ENCODE measurements at regions not wholly inside any gene's neighbourhood (a gene's known extent, or its start where the extent isn't known, plus 50 kb on each side); places are given as distances from the start of the nearest gene placed in this dataset.
A peak's percentile ranks its signal among the peaks of the same experiment; 100 is the strongest.

DNA sequence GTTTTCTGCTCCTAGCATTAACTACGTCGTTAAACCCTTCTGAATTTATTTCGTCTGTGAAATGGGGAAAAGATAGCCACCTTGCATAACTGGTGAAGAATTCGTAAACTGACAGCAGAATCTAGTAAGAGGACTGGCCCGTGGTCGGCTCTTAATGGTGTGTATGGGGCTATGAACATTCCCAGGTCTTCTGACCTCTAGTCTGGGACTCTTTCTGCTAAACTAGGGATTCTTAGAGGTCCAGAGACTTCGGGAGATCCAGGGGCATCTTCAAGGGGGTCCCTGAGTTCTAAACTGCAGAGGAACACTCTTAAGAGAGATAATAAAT, 231.1 kb upstream of the SERP2 start:
- in situ Hi-C loops (cut with MboI; ENCODE audit: low pct_ligation_motif_present in 1 of 4, low pct_unique_long_range_greater_than_20kb in 1 of 4, low sequenced_read_pairs in 3 of 4), result no loop called here

DNA sequence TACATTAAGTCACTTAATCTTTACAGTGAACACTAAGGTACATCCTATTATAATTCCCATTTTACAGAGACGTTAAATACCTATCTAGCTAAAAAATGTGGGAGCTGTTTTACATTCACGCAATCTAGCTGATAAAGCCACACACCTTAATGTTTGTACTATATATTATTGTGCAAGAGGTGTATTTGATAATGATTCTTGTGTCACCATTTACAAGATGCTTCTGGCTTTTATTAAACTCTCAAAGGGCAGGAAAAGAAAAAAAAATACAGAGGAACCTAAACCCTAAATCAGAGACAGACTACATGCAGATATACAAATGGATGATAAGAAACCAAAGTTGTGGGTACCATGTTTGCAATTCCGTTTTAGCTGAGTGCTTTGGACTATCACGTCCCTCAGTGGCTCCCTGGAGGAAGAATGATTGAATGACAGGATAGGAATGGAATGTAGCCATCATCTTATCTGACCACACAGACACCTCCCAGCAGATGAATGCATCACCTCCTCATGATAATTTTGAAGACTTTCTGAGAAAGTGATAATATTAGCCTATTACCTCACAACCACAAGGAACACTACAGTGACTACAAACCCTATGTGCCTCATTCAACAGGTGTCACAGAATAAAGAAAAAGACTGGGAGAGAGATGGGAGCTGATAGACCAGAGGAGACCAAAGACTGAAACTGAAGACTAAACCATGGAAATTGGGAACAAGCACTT, 230.5 kb upstream of the SERP2 start:
- Histone ChIP-seq H3K4me3 (peak overlapping the region in 3 of 4 donors; percentile 43 to 56 (median 48)), H3K4me1 (peaks cover 9 to 34% (median 17%) of the 10 kb centered on the region in 4 donors), H3K27me3 (no peaks in the 10 kb centered on the region), H3K27ac (peak overlapping the region; percentile 81 to 88 (median 86)), H3K36me3 (no peaks in the 10 kb centered on the region), H3K9me3 (no peaks in the 10 kb centered on the region)
- DNase-seq, result no peak
- intact Hi-C loops (cut with DNase I; ENCODE audit: low total_unique reads) (no loop called here), in situ Hi-C loops (cut with MboI; ENCODE audit: low pct_ligation_motif_present in 1 of 4, low pct_unique_long_range_greater_than_20kb in 1 of 4, low sequenced_read_pairs in 3 of 4) (no loop called here)
- WGBS, 2 donors (ENCODE audit: low coverage in 1 of 2), result 54 to 76% methylated on average over 3 to 4 of the region's 4 CpGs
- no peak for TF ChIP-seq POLR2AphosphoS5 (IDR thresholded peaks at IDR 0.05)
- TF ChIP-seq EP300 (IDR thresholded peaks at IDR 0.05; ENCODE audit: low read depth), result no peak
- TF ChIP-seq, protein P1, sequence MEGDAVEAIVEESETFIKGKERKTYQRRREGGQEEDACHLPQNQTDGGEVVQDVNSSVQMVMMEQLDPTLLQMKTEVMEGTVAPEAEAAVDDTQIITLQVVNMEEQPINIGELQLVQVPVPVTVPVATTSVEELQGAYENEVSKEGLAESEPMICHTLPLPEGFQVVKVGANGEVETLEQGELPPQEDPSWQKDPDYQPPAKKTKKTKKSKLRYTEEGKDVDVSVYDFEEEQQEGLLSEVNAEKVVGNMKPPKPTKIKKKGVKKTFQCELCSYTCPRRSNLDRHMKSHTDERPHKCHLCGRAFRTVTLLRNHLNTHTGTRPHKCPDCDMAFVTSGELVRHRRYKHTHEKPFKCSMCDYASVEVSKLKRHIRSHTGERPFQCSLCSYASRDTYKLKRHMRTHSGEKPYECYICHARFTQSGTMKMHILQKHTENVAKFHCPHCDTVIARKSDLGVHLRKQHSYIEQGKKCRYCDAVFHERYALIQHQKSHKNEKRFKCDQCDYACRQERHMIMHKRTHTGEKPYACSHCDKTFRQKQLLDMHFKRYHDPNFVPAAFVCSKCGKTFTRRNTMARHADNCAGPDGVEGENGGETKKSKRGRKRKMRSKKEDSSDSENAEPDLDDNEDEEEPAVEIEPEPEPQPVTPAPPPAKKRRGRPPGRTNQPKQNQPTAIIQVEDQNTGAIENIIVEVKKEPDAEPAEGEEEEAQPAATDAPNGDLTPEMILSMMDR (IDR thresholded peaks at IDR 0.05), result peak in 1 of 5 experiments; percentile 22
- no peak for TF ChIP-seq POLR2A (IDR thresholded peaks at IDR 0.05)

More for the DNA sequence above, 231.1 kb upstream of the SERP2 start:
- Histone ChIP-seq H3K27me3 (no peaks in the 10 kb centered on the region), H3K27ac (peak overlapping the region; percentile 81 to 88 (median 86)), H3K4me1 (peaks cover 9 to 34% (median 17%) of the 10 kb centered on the region in 4 donors), H3K9me3 (no peaks in the 10 kb centered on the region), H3K36me3 (no peaks in the 10 kb centered on the region), H3K4me3 (peak overlapping the region; percentile 39 to 56 (median 46))
- intact Hi-C loops (cut with DNase I; ENCODE audit: low total_unique reads), result no loop called here
- TF ChIP-seq, protein P1 (IDR thresholded peaks at IDR 0.05), result peak in 1 of 5 experiments; percentile 7
- TF ChIP-seq POLR2AphosphoS5 (IDR thresholded peaks at IDR 0.05), result no peak
- WGBS, 2 donors (ENCODE audit: low coverage in 1 of 2), result 0% methylated on average over 3 to 7 of the region's 7 CpGs
- DNase-seq, result no peak

DNA sequence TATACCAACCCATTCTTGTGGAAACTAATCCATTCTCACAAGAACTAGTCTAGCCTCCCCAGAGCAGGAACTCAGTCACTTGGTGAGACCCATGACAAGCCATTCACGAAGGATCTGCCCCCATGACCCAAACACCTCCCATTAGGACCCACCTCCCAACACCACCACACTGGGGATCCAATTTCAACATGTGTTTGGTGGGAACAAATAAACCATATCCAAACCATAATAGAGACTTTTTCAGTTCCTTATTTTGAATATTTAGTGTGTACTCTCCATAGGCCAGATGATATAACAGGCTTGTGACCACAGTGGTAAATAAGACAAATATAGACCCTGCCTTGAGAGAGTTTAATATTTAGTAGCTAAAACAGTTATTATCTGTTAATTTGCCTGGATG, 227.5 kb upstream of the SERP2 start:
- in situ Hi-C loops (cut with MboI; ENCODE audit: low pct_ligation_motif_present in 1 of 4, low pct_unique_long_range_greater_than_20kb in 1 of 4, low sequenced_read_pairs in 3 of 4) (no loop called here), intact Hi-C loops (cut with DNase I; ENCODE audit: low total_unique reads) (no loop called here)
- peaks cover 5 to 23% (median 12%) of the 10 kb centered on the region in 4 donors for H3K4me1 ChIP-seq
- no peak for DNase-seq
- 43 to 80% methylated on average over 1 of the region's 1 CpG for WGBS, 2 donors (ENCODE audit: low coverage in 1 of 2)
- no peak for TF ChIP-seq POLR2A (IDR thresholded peaks at IDR 0.05)
- TF ChIP-seq, protein P1 (IDR thresholded peaks at IDR 0.05), result no peak
- no peak for TF ChIP-seq POLR2AphosphoS5 (IDR thresholded peaks at IDR 0.05)
- no peak for TF ChIP-seq EP300 (IDR thresholded peaks at IDR 0.05; ENCODE audit: low read depth)
- no peaks in the 10 kb centered on the region for H3K36me3 ChIP-seq
- no peaks in the 10 kb centered on the region for H3K27me3 ChIP-seq
- no peaks in the 10 kb centered on the region for H3K9me3 ChIP-seq
- H3K4me3 ChIP-seq, result no peak overlapping the region
- H3K27ac ChIP-seq, result no peak overlapping the region

DNA sequence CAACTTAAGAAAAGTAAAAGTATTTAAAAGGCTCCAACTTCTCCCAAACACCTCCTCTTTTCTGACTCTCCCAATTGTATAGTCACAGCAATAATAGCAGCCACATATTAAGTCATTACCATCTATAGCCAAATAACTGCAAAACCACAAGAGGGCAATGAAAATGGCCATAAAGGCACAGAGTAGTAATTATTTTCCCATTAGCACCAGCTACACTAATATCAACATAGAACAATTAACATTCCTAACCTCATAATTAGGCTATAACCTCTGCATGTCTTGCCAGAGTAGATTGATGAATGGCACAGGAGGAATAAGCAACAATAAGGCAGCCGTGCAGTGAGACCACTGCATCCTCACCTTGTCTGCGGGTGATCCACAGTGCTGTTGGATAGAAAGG, 226.4 kb upstream of the SERP2 start:
- WGBS, 2 donors (ENCODE audit: low coverage in 1 of 2), result 56% methylated on average over 2 of the region's 2 CpGs; no CpG with 5 or more reads in 1 of the 2 donors
- in situ Hi-C loops (cut with MboI; ENCODE audit: low pct_ligation_motif_present in 1 of 4, low pct_unique_long_range_greater_than_20kb in 1 of 4, low sequenced_read_pairs in 3 of 4), result no loop called here

More for the DNA sequence above, 226.4 kb upstream of the SERP2 start:
- Histone ChIP-seq H3K27ac (no peak overlapping the region), H3K27me3 (no peaks in the 10 kb centered on the region), H3K4me3 (no peak overlapping the region), H3K4me1 (peaks cover 3 to 22% (median 9%) of the 10 kb centered on the region in 4 donors), H3K9me3 (no peaks in the 10 kb centered on the region), H3K36me3 (no peaks in the 10 kb centered on the region)
- DNase-seq, result no peak
- intact Hi-C loops (cut with DNase I; ENCODE audit: low total_unique reads), result no loop called here
- TF ChIP-seq POLR2A (IDR thresholded peaks at IDR 0.05), result no peak
- no peak for TF ChIP-seq EP300 (IDR thresholded peaks at IDR 0.05; ENCODE audit: low read depth)
- TF ChIP-seq POLR2AphosphoS5 (IDR thresholded peaks at IDR 0.05), result no peak

Data from transverse colon (tissue), 4 donors.